Hippocampal formation (tissue), 2 donors: ENCODE measurements at regions not wholly inside any gene's neighbourhood (a gene's known extent, or its start where the extent isn't known, plus 50 kb on each side); places are given as distances from the start of the nearest gene placed in this dataset.

Experiments used
- DNase-seq, 2 donors: peaks; one replicate each; lab custom pipeline; 2025; lab: John Stamatoyannopoulos, UW

DNA sequence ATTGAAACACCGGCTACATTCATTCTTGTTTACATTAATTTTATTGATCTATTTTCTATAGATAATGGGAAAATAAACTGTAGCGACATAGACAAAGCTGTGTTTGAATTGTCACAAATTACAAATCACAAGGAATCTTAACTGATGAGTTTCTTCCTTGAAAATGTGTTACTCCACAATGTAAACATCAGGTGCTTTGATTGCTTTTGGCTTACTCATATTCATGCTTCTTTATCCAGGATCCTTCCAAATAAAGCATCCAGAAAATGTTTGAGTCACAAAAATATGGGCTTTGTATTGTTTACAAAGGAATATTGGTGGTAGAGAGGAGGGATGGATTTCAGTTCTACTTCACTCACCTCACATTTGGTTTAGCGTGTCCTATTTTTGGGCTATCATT is 64.0 kb downstream of the BMP2 start:
- no peak for DNase-seq

DNA sequence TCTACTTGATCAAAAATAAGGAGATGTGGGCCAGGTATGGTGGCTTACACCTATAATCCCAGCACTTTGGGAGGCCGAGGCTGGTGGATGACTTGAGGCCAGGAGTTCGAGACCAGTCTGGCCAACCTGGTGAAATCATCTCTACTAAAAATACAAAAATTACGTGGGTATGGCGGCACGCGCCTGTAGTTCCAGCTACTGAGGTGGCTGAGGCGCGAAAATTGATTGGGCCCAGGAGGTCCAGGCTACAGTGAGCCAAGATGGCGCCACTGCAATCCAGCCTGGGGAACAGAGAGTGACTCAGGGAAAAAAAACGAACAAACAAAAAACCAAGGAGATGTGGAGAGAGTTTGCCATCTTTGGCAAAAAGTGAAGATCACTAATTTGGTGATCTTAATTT is 65.3 kb downstream of the BMP2 start:
- no peak for DNase-seq

DNA sequence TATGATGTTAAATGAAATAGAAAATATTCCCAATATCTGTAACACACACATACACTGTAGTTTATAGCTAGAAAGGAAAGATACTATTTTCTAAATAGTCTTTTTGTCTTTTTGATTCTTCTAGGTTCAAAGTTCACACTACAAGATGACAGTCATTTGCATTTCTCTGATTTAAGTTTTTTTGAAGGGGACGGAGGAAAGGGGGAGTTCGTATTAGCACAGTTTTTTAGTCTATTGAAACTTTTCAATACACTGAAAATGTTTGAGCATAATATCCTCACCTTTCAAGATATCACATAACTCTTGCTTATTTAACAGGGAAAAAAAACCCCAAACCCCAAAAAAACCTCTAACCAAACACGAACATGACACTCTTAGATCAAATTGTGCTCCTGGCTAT is 68.1 kb downstream of the BMP2 start:
- no peak for DNase-seq

DNA sequence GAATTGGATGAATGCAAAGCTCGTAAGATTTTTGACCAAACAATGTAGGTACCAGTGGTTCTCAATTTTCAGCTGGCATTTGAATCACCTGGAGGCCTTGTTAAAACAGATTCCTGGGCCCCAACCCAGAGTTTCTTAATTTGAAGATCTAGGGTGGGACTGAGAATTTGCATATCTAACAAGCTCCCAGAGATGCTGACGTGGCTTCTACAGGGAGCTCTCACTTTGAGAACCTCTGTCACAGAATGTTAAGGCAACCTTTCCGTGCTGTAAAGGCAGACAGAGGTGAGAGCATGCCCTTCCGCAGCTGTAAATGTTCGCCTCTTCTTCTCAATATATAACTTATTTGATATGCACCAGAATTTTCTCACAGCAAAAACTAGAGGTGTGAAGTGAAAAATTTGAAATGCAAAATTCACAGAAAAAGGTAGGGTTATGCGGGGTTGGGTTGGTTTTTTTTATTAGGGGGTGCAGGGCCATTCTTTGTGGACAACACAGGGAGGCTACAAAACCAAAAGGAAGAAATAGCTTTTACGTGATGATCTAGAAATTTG is 69.4 kb downstream of the BMP2 start:
- no peak for DNase-seq

DNA sequence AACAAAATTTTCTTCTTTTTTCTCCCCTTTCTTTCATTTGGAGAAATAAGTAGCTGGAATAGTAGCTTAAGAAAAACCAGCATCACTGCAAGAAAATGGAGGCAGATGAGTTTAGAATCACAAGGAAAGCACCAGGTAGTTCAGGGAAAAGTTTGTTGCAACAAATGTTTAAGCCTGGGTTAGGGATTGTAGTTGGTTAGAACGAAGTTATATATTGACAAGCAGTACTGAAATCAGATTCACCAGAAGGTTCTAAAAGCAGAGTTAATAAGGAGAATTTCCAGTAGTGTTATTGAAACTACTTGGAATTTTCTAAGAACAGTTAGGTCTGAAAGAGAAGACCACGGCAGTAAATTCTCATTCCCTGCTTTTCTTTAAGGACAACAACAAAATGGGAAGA is 70.2 kb downstream of the BMP2 start:
- DNase-seq = no peak

DNA sequence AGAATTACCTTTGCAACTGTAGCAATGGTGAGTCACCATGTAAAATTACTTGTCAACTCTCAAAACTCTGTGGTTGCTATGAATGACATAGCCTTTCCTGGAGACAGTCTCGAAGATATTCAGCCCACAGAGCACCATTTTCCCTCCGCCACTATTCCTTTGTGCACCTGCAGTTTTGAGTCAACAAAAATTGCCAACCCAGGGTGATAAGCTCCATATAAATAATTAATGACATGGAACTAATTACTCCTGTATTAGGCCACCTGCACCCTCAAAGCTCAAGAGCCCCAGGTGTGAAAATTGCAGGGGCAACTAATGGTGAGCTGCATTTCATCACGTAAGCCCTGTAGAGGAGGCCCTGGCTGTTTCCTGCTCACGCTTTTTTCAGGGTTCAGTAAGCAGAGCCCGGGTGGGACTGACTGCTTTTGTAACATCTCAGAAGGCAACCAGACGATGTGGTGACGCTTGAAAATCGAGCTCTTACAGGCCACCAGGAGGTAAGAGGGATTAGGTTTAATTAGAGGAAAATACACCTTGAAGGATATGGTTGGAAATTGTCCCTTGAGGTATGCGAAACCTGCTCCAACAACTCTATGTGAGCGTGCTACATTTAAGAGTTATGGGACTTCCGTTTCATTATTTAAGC is 70.8 kb downstream of the BMP2 start:
- DNase-seq = no peak

DNA sequence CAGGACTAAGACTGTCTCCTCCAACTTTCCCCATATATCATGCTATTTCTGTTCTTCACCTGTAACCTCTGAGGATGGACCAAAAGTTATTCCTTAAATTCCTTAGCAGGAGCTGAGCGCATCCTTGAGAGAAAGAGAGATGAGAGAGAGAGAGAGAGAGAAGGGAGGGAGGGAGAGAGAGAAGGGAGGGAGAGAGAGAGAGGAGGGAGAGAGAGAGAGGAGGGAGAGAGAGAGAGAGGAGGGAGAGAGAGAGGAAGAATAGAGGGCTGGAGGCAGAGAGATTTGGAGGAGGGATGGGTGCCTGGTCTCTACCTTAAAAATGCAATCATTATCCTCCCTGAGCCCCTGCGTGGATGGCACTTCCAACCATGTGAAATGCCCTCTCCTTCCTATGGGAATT is 73.6 kb downstream of the BMP2 start:
- no peak for DNase-seq

DNA sequence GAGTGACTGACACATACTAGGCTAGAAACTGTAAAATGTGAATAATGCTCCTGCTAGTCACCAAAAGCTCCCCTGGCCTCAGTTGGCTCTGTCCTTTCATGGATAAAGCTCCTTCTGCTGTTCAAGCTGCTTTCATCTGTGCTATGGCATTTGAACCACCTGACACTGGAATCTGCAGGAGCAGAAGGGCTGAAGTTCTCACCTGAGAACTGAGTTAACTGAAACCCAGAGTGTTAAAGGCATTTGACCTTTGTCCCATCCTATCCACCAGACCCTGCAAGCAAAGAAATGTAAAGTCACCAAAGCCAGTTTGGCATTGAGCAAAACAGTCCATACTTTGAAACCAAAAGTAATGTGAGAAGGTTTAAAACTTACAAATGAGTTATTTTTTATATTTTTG is 77.7 kb downstream of the BMP2 start:
- DNase-seq = no peak

DNA sequence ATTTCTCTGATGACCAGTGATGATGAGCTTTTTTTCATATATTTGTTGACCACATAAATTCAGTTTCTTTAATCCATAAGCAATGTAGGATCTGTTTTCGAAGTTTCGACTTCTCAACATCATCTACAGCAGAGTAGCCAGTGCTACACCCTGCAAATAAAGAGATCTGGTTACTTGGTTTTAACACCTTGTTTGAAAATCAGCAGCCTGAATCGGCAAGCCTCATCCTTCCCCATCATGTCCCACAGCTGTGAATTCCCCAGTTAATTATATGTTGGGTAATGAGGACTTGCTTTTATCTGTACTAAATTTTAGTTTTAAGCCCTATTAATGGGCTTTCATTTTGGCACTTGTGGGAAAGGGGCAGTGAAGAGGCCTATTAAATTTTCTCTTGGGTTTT is 80.6 kb downstream of the BMP2 start:
- no peak for DNase-seq

DNA sequence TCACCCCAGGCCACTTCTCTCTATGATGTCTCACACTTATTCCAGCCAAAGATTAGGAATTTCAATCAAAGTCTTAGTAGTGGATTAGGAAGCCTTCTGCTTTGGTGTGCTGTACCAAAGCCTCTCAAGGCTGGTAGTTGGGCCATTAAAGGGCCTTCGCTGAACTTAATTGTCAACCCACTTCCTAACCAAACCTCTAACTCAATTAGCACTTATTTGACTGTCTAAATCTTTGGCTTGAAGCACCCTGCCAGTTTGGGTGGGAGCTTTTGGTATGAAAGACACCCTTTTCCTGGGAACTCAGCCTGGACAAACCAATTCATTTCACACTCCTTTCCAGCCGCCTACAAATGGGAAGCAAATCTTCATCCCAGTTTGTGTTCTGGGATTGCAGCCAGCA is 81.5 kb downstream of the BMP2 start:
- DNase-seq = no peak

DNA sequence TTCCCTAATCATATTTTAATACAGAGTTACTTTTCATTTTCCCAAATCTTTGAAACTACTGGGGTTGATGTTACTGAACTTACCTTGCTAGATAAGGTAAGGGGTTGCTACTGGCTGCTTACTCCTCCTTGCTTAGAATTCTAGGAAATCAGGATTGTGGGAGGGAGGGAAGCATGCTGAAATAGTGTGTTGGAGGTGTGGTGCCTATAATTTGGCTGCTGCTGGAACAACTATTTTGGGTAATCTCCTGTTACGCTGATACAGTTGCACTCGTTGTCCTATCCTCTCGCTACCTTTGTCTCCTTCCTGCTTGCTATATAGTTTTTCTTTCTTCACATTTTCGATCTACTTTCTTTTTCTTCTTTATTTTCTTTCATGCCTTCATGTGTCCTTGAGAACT is 83.7 kb downstream of the BMP2 start:
- no peak for DNase-seq

DNA sequence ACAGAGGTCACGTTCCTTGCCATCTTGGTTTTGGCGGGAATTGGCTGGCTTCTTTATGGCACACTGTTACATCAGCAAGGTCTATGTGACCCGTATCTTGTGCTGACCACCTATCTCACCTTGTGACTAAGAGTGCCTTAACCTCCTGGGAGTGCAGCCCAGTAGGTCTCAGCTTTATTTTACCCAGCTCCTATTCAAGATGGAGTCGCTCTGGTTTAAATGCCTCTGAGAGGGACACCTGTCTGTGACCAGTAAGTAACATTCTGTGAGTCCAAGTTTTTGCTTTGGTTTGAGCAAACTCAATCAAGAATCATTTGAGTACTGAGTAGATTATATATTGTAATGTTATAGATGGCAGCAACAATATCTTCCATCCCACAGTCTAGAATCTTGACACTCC is 85.0 kb downstream of the BMP2 start:
- no peak for DNase-seq

DNA sequence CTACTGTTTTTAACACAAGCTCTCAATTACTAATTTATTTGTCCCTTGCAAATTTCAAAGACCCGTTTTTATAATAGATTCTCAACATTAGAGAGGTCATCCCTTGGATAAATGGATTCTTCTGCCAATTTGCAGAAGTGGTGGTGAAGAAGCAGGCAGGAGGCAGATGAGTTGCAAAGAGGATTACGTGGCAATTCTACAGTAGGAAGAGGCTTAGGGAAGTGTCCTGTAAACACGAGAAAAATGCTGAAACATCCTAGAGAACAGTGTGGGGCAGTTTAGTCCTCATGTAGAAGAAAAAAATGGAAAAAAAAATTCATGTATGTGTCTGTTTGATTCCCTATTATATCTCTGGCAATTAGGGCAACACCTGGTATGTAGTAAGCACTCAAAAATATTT is 87.6 kb downstream of the BMP2 start:
- no peak for DNase-seq

DNA sequence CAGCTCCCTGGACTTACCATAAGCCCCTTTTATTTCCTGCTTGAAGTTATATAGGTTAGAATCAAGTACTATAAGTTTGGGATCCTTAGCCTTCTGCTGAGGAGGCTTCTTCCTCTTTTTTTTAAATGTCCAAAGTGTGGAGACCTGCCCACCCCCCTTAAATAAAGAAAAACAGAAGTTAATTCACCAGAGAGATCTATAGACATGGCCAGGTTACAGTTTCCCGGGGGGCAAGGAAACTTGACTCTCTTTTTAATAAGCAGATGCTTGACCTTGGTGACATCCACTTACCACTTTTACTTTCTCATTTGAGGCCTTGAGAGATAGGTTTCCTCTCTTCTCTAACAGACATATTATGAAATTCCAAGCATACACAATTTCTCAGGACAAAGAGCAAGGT is 88.3 kb downstream of the BMP2 start:
- DNase-seq = no peak

DNA sequence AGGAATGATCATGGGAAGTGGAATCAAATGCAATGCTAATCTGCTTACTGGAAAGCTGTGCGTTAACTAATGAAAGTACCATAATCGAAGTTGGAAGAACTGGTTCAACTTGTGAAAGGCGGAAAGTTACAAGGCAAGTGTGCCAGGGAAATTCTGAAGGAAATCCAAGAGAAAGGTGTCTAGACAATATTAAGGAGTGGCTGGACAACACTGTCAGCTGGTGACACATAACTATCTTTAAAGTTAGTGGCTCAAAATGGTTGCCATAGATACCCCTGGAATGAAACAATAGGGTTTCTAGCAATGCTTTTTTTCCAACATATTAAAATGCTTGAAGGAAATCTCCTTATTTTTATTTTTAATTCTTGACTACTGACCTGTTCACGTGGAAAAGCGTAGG is 90.4 kb downstream of the BMP2 start:
- no peak for DNase-seq

DNA sequence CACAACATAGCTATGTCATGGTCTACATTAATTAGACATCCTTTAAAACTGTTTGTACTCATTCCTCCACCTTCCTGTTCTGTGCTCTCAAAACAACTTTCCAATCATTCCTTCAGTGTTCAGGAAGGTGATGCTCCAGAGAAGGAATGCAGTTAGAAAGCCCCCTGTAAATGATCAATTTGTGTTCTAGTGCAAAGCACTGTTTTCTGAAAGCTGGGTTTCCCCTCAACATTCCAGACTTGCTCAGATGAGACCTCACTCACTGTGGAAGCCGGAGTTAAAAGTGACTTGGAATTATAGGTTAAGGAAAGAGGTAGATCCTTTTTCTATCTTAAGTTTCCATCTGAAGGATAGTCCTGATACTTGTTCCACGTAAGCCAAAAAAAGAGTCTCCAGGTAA is 95.9 kb downstream of the BMP2 start:
- DNase-seq = no peak

DNA sequence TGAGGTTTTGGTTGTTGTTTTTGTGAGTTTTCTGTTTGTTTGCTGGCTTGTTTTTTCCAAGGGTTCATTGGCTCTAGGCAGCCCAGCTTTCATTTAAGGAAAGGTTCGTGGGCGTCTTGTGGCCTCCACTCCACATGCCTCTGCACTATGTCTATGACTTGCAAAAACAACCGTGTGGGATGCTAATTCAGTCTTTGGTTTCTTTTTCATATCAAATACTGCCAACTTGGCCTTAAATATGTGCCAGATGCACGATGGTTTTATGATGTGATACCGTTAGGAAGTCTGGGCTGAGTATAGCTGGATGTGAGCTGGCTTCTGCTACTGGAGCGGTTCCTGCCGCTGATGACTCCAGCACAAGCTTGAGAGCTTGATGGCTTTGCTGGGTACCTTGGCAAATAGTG is 96.3 kb downstream of the BMP2 start:
- no peak for DNase-seq

DNA sequence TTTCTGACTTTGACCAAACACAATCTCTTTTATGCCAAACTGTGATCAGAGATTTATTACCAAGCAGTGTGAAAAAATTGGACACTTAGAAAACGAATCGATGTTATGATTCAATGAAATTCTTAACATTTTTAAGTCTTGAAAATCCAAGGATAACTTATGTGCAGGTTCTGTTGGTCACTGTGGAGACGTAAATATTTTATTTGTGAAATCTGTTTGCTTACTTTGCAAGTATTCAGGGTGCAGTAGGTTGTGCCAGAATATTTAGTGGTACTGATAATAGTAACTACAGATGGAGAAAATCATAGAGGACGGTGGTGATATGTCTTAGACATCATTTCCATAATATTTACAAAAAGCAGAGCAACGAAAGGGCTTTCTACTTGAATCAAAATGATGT is 97.3 kb downstream of the BMP2 start:
- no peak for DNase-seq

DNA sequence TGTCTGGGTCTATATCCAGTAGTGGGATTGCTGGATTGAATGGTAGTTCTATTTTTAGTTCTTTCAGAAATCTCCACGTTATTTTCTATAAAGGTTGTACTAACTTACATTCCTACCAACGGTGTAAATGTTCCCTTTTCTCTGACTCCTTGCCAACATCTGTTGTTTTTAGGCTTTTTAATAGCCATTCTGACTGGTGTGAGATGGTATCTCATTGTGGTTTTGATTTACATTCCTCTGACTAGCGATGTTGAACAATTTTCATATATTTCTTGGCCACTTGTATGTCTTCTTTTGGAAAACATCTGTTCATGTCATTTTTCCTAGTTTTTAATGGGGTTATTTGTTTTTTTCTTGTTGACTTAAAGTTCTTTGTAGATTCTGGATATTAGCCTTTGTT is 99.3 kb downstream of the BMP2 start:
- DNase-seq = no peak

DNA sequence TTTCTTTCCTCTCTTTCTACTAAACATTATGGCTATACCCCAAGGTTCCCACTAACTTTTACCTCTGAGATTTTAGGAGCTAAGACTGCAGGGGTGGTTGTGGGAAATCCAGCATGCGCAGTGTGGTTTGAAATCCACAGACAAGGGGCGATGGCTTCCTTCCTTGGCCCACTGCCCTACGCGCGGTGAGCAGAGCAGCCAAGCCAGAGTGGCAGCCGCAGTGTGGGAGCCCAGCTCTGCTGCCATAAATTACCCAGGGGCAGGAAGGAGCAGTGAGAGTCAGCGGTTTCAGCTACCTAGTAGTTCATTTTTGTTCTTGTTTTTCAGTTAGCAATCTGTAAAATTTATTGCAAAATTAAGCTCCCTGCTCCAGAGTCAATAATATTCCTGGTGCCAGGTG is 101.4 kb downstream of the BMP2 start:
- no peak for DNase-seq

DNA sequence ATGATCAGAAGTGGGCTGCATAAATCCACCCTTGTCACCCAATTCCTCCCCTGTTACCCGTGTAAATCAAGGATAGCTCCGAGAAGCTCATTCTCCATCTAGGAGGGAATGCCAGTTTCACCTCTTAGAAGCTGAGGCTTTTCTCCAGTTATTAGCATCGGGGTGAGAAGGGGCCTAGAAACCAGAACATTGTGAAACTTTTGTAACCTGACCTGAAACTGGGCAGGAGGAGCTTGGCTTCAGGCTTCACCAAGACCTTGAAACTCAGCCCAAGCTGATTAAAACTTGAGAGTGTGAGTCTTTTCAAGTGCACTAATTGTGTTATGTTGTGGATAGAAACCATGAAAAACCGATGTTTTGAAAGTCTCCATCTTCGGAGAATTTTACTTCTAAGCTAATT is 103.1 kb downstream of the BMP2 start:
- DNase-seq = no peak

DNA sequence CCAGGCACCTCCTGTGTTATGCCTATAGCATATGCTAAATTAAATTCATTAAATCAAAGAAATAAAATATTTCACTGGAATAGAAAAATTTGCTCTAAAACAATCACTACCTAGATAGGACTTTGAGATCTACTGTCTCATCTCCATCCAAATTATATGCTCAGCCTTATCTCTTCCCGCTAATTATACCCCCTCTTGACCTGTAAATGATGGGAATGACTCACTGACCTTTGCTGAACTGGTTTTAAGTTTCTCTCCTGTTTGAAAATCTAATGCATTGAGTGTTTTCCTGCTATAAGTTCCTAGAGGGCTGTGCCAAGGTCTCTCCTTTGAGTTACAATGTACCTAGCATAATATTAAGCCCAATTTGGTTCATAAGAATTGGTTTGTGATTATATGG is 110.1 kb downstream of the BMP2 start:
- no peak for DNase-seq

DNA sequence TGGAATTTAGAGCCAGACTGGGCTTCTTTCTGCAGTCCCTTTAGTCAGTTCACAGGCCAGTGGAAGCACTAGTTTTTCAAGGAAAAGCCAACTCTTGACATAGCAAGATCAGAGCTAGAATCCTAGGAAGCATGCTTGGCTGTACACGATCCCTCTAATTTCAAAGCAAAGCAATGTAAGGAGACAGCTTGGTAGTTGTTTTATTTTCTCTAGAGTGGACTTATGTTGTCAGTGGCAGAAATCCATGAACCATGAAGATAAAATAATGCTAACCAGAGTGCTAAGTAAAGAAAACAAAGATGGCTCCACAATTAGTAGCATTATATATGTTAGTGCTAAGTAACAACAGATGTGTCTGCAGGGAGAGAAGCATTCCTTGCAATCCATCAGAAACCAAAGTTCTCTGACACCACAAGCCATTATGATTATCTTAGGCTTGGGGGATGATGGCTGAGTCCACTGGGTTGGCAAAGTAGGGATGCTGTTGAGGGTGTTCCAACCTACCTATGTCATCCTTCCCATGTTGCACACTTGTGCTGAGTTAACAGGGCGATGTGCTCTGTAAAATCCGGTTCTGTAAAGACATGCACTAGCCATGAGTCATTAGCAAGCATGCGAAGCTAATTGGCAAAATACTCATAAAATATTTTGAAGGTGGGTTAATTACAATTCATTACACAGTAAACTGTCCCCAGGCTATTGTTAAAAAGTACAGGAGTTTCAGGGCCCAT is 115.2 kb downstream of the BMP2 start:
- no peak for DNase-seq

DNA sequence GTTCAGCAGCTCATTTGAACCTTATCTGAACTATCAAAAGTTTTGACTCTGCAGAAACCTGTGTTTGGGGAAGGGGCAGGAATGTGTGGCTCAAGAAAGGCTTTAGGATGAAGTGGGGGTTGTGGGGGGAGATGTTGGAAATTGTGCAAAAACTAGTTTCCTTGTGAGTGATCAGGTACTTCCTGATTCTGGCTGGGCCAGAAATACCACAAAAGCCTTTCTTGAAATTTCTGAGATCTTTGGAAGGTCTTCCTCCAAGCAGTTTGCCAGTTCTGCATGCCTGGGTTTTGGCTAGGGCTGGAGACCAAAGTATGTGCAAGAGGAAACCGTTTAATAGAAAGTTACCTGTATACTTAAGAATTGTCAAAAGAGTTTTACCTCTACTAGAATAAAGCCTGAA is 116.6 kb downstream of the BMP2 start:
- no peak for DNase-seq
